NOMO-1 (cell line): ENCODE measurements at regions not wholly inside any gene's neighbourhood (a gene's known extent, or its start where the extent isn't known, plus 50 kb on each side); places are given as distances from the start of the nearest gene placed in this dataset.

Experiments
- DNase-seq, 2 experiments: peaks; one replicate each; lab custom pipeline; 2025; ENCODE audit not compliant: unreplicated experiment in 2 of 2; lab: John Stamatoyannopoulos, UW

DNA sequence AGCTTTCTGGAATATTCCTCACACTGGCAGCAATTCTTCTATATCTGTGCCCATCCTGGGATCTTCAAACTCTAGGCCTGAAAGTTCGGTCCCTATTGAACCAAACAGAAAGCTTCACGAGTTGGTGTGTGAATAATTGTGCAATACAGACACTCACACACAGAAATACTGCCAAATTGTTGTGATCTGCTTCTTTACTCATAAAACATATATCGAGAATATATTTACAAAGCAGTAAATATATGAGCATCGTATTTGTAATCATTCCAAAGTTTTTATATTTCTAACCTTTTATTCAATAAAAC lies 56.6 kb upstream of the BEX4 start:
- DNase-seq: no peak

DNA sequence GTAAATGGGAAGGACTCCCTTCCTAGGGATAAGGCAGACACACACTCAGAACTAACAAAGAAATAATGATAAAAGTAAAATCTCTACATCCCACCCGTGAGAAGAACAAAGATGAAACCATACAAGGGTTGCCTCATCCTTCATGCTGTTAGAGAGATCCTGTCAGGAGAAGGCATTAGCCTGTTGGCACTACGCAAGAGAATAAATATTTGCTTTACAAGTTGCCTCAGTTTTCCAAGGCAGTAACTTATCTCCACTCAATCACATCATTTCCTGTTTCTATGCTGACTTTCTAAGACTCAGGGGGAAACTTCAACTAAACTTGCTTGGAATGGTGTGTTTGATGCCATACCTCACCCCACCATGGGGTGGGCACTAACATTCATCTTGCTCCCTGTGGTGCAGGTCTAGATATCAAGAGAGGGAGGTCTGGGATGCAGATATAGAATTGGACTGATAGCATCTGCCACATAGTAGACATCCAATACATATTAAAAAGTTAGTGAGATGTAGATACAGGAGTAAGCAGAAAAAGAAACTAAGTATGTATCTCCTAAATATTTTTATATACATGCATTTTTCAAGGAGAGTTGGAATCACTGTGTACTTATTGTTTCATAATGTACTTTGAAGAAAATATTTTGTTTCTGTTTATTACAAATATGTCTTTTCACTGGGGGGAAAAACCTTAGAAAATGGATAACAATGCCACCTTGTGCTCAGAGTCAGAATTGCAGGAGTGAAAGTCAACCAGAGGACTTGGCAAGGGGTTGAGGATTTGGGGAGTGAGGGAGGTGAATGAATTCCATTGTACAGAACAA lies 57.2 kb upstream of the BEX4 start:
- peak; percentile 30 to 46 for DNase-seq

GRCh38 chrX:103155201-103155600 lies 59.7 kb upstream of the BEX4 start:
- peak; percentile 7 to 63 for DNase-seq

DNA sequence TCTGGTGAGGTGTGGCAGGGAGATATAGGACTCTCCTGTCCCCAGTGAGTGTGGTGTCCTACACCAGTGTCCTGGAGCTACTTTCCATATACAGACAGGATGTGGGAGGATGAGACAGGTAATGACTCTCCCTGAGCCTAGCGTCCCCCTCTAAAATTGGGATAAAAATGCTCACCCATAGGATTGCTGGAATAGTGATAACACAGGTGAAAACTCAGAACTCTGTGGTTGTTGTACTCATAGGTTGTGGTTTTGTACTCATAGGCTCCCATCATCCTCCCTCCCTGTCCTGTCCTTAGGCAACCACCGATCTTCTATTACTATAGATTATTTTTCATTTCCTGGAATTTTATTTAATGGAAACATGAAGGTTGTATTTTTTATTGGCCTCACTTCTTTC lies 60.7 kb upstream of the NXF3 start:
- DNase-seq: no peak

GRCh38 chrX:103151799-103152198 lies 58.9 kb upstream of the NXF3 start:
- DNase-seq: no peak

- DNase-seq: no peak
Measured at GRCh38 chrX:103149652-103150051, 56.7 kb upstream of the NXF3 start.

- DNase-seq: no peak
Measured at GRCh38 chrX:103148075-103148474, 55.1 kb upstream of the NXF3 start.
